NOMO-1 treated with DMSO at 0.1 percent for 48 hours (cell line): ENCODE measurements at regions not wholly inside any gene's neighbourhood (a gene's known extent, or its start where the extent isn't known, plus 50 kb on each side); places are given as distances from the start of the nearest gene placed in this dataset.

Source experiments
- DNase-seq: peaks from one replicate; lab custom pipeline; 2025; ENCODE audit not compliant: unreplicated experiment; lab: John Stamatoyannopoulos, UW

GRCh38 chr4:120977435-120977997, 55.0 kb upstream of the PRDM5 start:
- peak; percentile 53 for DNase-seq

- no peak for DNase-seq
Measured at GRCh38 chr4:120973207-120973606, 50.7 kb upstream of the PRDM5 start.
